Fibroblast of villous mesenchyme (primary cell): ENCODE measurements at regions not wholly inside any gene's neighbourhood (a gene's known extent, or its start where the extent isn't known, plus 50 kb on each side); places are given as distances from the start of the nearest gene placed in this dataset.

Source experiments
- DNase-seq: peaks from one replicate; pipeline ENCODE4 v3.0.0-alpha.2; 2010; ENCODE audit warnings: low read depth
- H3K4me3 ChIP-seq: 2 replicates; pipeline ENCODE4 v1.5.1; 2011; ENCODE audit warnings: low read depth, mild to moderate bottlenecking, low read length
- CTCF ChIP-seq: IDR thresholded peaks from 2 replicates; pipeline ENCODE4 v1.5.1; 2012; ENCODE audit warnings: low read depth, mild to moderate bottlenecking, low read length; ENCODE audit not compliant: insufficient read depth

GRCh38 chr4:72984351-72984750 is 85.2 kb downstream of the COX18 start:
- H3K4me3 ChIP-seq = no peak overlapping the region
- TF ChIP-seq CTCF = no peak
- DNase-seq = no peak

DNA sequence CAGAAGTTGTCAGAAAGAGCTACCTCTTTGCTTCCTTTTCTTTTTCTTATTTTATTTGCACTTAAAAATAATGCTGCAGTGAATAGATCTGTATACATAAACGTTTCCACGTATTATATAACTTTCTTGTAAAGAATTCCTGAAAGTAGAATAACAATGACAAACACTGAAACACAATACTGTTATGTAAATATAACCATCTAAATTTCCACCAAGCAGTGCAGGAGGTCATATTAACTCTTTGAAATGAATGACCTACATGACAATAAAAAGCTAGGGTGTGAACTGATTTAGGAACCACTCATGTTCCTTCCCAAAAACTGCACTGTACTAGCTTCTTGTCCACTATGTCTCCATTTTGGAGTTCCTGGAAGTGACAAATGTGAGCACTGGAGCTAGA is 85.8 kb downstream of the COX18 start:
- TF ChIP-seq CTCF = no peak
- DNase-seq = no peak
- H3K4me3 ChIP-seq = no peak overlapping the region

- TF ChIP-seq CTCF = no peak
- DNase-seq = peak; percentile 37
- no peak overlapping the region for H3K4me3 ChIP-seq
These were observed 91.5 kb downstream of the COX18 start for GRCh38 chr4:72977936-72978485.

DNA sequence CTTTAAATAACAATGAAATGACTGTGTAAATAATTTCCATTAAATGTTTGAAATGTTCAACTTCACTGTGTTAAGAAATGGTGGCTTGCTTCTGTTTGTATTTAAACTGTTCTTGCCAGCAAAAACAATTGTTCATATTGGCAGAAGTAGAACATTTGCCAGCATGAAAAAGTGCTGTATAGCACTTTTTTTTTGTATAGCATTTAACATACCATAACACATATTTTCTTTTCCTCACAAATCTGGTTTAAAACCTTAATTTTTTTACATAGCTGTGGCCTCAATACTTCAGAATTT is 94.1 kb downstream of the COX18 start:
- TF ChIP-seq CTCF = no peak
- DNase-seq = no peak
- H3K4me3 ChIP-seq = no peak overlapping the region

- H3K4me3 ChIP-seq = no peak overlapping the region
- peak; percentile 36 for DNase-seq
- no peak for TF ChIP-seq CTCF
These were observed 94.6 kb downstream of the COX18 start for GRCh38 chr4:72974694-72975487.

DNA sequence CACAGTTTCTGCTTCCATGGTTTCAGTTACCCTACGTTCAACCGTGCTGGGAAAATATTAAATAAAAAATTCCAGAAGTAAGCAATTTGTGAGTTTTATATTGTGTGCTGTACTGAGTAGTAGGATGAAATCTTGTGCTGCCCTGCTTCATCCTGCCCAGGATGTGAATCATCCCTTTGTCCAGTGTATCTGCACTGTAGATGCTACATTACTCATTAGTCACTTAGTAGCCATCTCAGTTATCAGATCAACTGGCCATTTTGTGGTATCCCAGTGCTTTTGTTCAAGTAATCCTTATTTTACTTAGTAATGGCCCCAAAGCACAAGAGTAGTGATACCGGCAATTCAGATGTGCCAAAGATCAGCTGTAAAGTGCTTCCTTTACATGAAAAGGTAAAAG is 97.9 kb downstream of the COX18 start:
- TF ChIP-seq CTCF = no peak
- DNase-seq = peak; percentile 68
- no peak overlapping the region for H3K4me3 ChIP-seq

- H3K4me3 ChIP-seq = no peak overlapping the region
- no peak for DNase-seq
- no peak for TF ChIP-seq CTCF
These were observed 98.8 kb downstream of the COX18 start for GRCh38 chr4:72970756-72971155.
